Uterus (tissue), 3 donors: ENCODE measurements at regions not wholly inside any gene's neighbourhood (a gene's known extent, or its start where the extent isn't known, plus 50 kb on each side); places are given as distances from the start of the nearest gene placed in this dataset.

ENCODE experiments used
- DNase-seq, 2 donors: peaks; one replicate each; pipeline ENCODE4 v3.0.0-alpha.2; 2019 to 2020
- H3K27ac ChIP-seq, 2 donors: fragments of 200-600 bp; sonication (generic); 1 replicate in 1 of 2; 2 replicates in 1 of 2; pipeline ENCODE4 v1.5.1; 2016 to 2018
- H3K27me3 ChIP-seq, 2 donors: fragments of 200-600 bp; sonication (generic); one replicate each; pipeline ENCODE4 v1.5.1; 2018 to 2019; ENCODE audit warnings: control low read depth in 1 of 2
- H3K36me3 ChIP-seq, 2 donors: fragments of 200-600 bp; sonication (generic); one replicate each; pipeline ENCODE4 v1.5.1; 2019; ENCODE audit warnings: control low read depth in 1 of 2
- H3K4me1 ChIP-seq, 2 donors: fragments of 200-600 bp; sonication (generic); one replicate each; pipeline ENCODE4 v1.5.1; 2018 to 2019; ENCODE audit warnings: control low read depth in 1 of 2
- H3K4me3 ChIP-seq, 2 donors: fragments of 200-600 bp; sonication (generic); 1 replicate in 1 of 2; 2 replicates in 1 of 2; pipeline ENCODE4 v1.5.1; 2018 to 2019; ENCODE audit warnings: mild to moderate bottlenecking in 1 of 2
- H3K9me3 ChIP-seq, 2 donors: fragments of 200-600 bp; sonication (generic); one replicate each; pipeline ENCODE4 v1.5.1; 2019; ENCODE audit warnings: control low read depth in 1 of 2
- CTCF ChIP-seq, 4 experiments: fragments of 200-600 bp in 2 of 4; fragments of 450-650 bp in 2 of 4; sonication (generic) in 2 of 4; IDR thresholded peaks; one replicate each; pipeline ENCODE4 v1.5.1; 2016 to 2019; ENCODE audit warnings: antibody characterized with exemption in 4 of 4, mild to moderate bottlenecking in 2 of 4, moderate library complexity in 1 of 4
- POLR2A ChIP-seq, 2 donors: fragments of 450-650 bp; IDR thresholded peaks; one replicate each; pipeline ENCODE4 v1.6.1; 2016; ENCODE audit warnings: antibody characterized with exemption in 2 of 2, mild to moderate bottlenecking in 1 of 2, moderate library complexity in 1 of 2
- intact Hi-C: fragments of 100-400 bp; cut with DNase I; formaldehyde crosslinking; loops from one replicate; pipeline ENCODE4 v1.15.1; 2023; ENCODE audit warnings: low total_unique reads
- donor health status: DM: yes; HTN: yes; CAD: no.

GRCh38 chr6:154611241-154611640, 100.8 kb upstream of the CNKSR3 start:
- H3K4me1 ChIP-seq: no peaks in the 10 kb centered on the region
- no peak for DNase-seq
- no peaks in the 10 kb centered on the region for H3K9me3 ChIP-seq
- no peak overlapping the region for H3K27ac ChIP-seq
- H3K27me3 ChIP-seq: no peaks in the 10 kb centered on the region
- no peaks in the 10 kb centered on the region for H3K36me3 ChIP-seq
- TF ChIP-seq POLR2A (IDR thresholded peaks at IDR 0.05): no peak
- no peak for TF ChIP-seq CTCF (IDR thresholded peaks at IDR 0.05)
- H3K4me3 ChIP-seq: no peak overlapping the region
- intact Hi-C loops: no loop called here

GRCh38 chr6:154611847-154612246, 101.4 kb upstream of the CNKSR3 start:
- intact Hi-C loops: no loop called here
- H3K4me1 ChIP-seq: no peaks in the 10 kb centered on the region
- H3K36me3 ChIP-seq: no peaks in the 10 kb centered on the region
- no peaks in the 10 kb centered on the region for H3K27me3 ChIP-seq
- no peak overlapping the region for H3K4me3 ChIP-seq
- DNase-seq: no peak
- no peak overlapping the region for H3K27ac ChIP-seq
- H3K9me3 ChIP-seq: no peaks in the 10 kb centered on the region
- TF ChIP-seq CTCF (IDR thresholded peaks at IDR 0.05) (no peak), POLR2A (IDR thresholded peaks at IDR 0.05) (no peak)

GRCh38 chr6:154613137-154613676, 102.7 kb upstream of the CNKSR3 start:
- H3K36me3 ChIP-seq: no peaks in the 10 kb centered on the region
- intact Hi-C loops: no loop called here
- no peak overlapping the region for H3K4me3 ChIP-seq
- DNase-seq: peak in 1 of 2 donors; percentile 52
- H3K27me3 ChIP-seq: no peaks in the 10 kb centered on the region
- no peaks in the 10 kb centered on the region for H3K9me3 ChIP-seq
- TF ChIP-seq POLR2A (IDR thresholded peaks at IDR 0.05) (no peak), CTCF (IDR thresholded peaks at IDR 0.05) (no peak)
- peak overlapping the region; percentile 69 to 73 for H3K27ac ChIP-seq
- no peaks in the 10 kb centered on the region for H3K4me1 ChIP-seq

GRCh38 chr6:154614101-154614500, 103.6 kb upstream of the CNKSR3 start:
- intact Hi-C loops: no loop called here
- Histone ChIP-seq H3K27ac (peak overlapping the region; percentile 69 to 73), H3K36me3 (no peaks in the 10 kb centered on the region), H3K27me3 (no peaks in the 10 kb centered on the region), H3K4me3 (no peak overlapping the region), H3K9me3 (no peaks in the 10 kb centered on the region), H3K4me1 (no peaks in the 10 kb centered on the region)
- TF ChIP-seq POLR2A (IDR thresholded peaks at IDR 0.05) (no peak), CTCF (IDR thresholded peaks at IDR 0.05) (no peak)
- no peak for DNase-seq

GRCh38 chr6:154614641-154615040, 104.2 kb upstream of the CNKSR3 start:
- TF ChIP-seq POLR2A (IDR thresholded peaks at IDR 0.05): no peak
- no peak for TF ChIP-seq CTCF (IDR thresholded peaks at IDR 0.05)
- peak overlapping the region; percentile 69 to 73 for H3K27ac ChIP-seq
- H3K4me1 ChIP-seq: no peaks in the 10 kb centered on the region
- DNase-seq: no peak
- H3K4me3 ChIP-seq: no peak overlapping the region
- no peaks in the 10 kb centered on the region for H3K27me3 ChIP-seq
- H3K36me3 ChIP-seq: no peaks in the 10 kb centered on the region
- intact Hi-C loops: no loop called here
- no peaks in the 10 kb centered on the region for H3K9me3 ChIP-seq
